ENCODE measurements at regions not wholly inside any gene's neighbourhood (a gene's known extent, or its start where the extent isn't known, plus 50 kb on each side); places are given as distances from the start of the nearest gene placed in this dataset.

GRCh38 chr16:65523283-65523944 lies 401.6 kb upstream of the CDH11 start:
- no peak for TF ChIP-seq CTCF (conservative IDR thresholded peaks at IDR 0.05 in 1 of 2, IDR thresholded peaks at IDR 0.05 in 1 of 2; ENCODE audit: low read depth in 1 of 2, low read length in 2 of 2)
- no peak for TF ChIP-seq EZH2 (IDR thresholded peaks at IDR 0.05; ENCODE audit: low read length, missing control alignments)
